ENCODE measurements at regions not wholly inside any gene's neighbourhood (a gene's known extent, or its start where the extent isn't known, plus 50 kb on each side); places are given as distances from the start of the nearest gene placed in this dataset.

DNA sequence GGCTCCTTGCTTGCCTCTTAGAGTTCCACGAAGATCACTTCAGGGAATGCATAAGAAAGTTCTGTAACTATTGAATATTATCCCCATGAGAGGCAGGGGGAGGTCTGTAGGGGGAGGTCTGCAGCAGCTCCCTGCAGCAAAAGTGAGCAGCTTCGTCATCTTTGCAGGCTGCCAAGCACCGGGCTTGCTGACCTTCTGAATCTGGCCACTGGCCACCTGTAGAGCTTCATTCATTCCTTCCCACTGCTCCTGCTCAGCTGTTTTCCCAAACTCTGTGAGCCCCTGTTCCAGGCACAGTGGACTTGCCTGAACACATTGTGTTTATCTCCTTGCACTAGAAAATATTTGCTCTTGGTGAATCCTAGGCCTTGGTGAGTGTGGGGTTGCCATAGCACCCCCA is 443.3 kb downstream of the HAPSTR1 start:
- FAIRE-seq (no peak), DNase-seq (ENCODE audit: extremely low read depth in 1 of 4, low spot score in 3 of 4) (no peak), ATAC-seq (no peak)
- no TSS peak for BruUV-seq (replicated peaks)
- no peak overlapping the region for H3K9ac ChIP-seq (ENCODE audit: insufficient read depth in 1 of 2, low read depth in 2 of 2, low read length in 2 of 2)
- intact Hi-C loops (cut with micrococcal nuclease) (no loop called here), in situ Hi-C loops (cut with MboI) (no loop called here)
- no peaks in the 10 kb centered on the region for H3K4me1 ChIP-seq (replicated peaks in 1 of 2; ENCODE audit: control insufficient read depth in 2 of 2, insufficient read depth in 2 of 2, low read length in 2 of 2)
- no peaks in the 10 kb centered on the region for H4K20me1 ChIP-seq (replicated peaks; ENCODE audit: control insufficient read depth, insufficient read depth, low read length)
- no peaks in the 10 kb centered on the region; a peak in 1 of 5 replicates for H3K27me3 ChIP-seq (ENCODE audit: control insufficient read depth in 2 of 2, insufficient read depth in 2 of 2, low read length in 2 of 2)
- H3K9me3 ChIP-seq (replicated peaks; ENCODE audit: control insufficient read depth, insufficient read depth, low read depth, low read length): no peaks in the 10 kb centered on the region
- WGBS (ENCODE audit: insufficient coverage, low coverage, missing lambda C conversion rate): 0% methylated on average over 3 of the region's 3 CpGs
- no peak overlapping the region for H3K4me2 ChIP-seq (ENCODE audit: insufficient read depth, low read length)
- H3K79me2 ChIP-seq (ENCODE audit: control insufficient read depth, insufficient read depth, low read length): no peaks in the 10 kb centered on the region
- no peaks in the 10 kb centered on the region for H3K36me3 ChIP-seq (ENCODE audit: control insufficient read depth, insufficient read depth, low read length)
- CTCF ChIA-PET (ENCODE audit: low intra/inter-chr PET ratio): no interaction called here
- H2AFZ ChIP-seq (ENCODE audit: low read depth, low read length): no peak overlapping the region
- no peaks in the 10 kb centered on the region for H3K9me1 ChIP-seq (ENCODE audit: control insufficient read depth, insufficient read depth, low read length)
- no peak overlapping the region for H3K27ac ChIP-seq (ENCODE audit: extremely low read depth, low read depth, low read length)
- TF ChIP-seq TEAD1 (CRISPR knock-in tag; IDR thresholded peaks at IDR 0.05) (no peak), RAD21 (CRISPR knock-in tag; conservative IDR thresholded peaks at IDR 0.05 in 1 of 2, IDR thresholded peaks at IDR 0.05 in 1 of 2) (no peak), SRSF1 (IDR thresholded peaks at IDR 0.05; ENCODE audit: low read depth, low read length) (no peak), THRAP3 (IDR thresholded peaks at IDR 0.05; ENCODE audit: borderline replicate concordance) (no peak), FIP1L1 (IDR thresholded peaks at IDR 0.05; ENCODE audit: low read depth, low read length, poor library complexity, severe bottlenecking) (no peak), ZNF695 (CRISPR knock-in tag; IDR thresholded peaks at IDR 0.05) (no peak), HSF4 (CRISPR knock-in tag; IDR thresholded peaks at IDR 0.05; ENCODE audit: borderline replicate concordance) (no peak), EP300 (IDR thresholded peaks at IDR 0.05; ENCODE audit: low read length) (no peak), CBX1 (IDR thresholded peaks at IDR 0.05; ENCODE audit: low read depth) (no peak)
- TF ChIP-seq, protein P1, sequence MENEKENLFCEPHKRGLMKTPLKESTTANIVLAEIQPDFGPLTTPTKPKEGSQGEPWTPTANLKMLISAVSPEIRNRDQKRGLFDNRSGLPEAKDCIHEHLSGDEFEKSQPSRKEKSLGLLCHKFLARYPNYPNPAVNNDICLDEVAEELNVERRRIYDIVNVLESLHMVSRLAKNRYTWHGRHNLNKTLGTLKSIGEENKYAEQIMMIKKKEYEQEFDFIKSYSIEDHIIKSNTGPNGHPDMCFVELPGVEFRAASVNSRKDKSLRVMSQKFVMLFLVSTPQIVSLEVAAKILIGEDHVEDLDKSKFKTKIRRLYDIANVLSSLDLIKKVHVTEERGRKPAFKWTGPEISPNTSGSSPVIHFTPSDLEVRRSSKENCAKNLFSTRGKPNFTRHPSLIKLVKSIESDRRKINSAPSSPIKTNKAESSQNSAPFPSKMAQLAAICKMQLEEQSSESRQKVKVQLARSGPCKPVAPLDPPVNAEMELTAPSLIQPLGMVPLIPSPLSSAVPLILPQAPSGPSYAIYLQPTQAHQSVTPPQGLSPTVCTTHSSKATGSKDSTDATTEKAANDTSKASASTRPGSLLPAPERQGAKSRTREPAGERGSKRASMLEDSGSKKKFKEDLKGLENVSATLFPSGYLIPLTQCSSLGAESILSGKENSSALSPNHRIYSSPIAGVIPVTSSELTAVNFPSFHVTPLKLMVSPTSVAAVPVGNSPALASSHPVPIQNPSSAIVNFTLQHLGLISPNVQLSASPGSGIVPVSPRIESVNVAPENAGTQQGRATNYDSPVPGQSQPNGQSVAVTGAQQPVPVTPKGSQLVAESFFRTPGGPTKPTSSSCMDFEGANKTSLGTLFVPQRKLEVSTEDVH (IDR thresholded peaks at IDR 0.05; ENCODE audit: low read depth, partially characterized antibody): no peak
- TF ChIP-seq, protein P2, sequence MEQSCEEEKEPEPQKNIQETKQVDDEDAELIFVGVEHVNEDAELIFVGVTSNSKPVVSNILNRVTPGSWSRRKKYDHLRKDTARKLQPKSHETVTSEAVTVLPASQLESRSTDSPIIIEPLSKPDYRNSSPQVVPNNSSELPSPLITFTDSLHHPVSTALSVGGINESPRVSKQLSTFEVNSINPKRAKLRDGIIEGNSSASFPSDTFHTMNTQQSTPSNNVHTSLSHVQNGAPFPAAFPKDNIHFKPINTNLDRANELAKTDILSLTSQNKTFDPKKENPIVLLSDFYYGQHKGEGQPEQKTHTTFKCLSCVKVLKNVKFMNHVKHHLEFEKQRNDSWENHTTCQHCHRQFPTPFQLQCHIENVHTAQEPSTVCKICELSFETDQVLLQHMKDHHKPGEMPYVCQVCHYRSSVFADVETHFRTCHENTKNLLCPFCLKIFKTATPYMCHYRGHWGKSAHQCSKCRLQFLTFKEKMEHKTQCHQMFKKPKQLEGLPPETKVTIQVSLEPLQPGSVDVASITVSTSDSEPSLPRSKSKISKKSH (CRISPR knock-in tag; IDR thresholded peaks at IDR 0.05): no peak
- TF ChIP-seq, protein P3, sequence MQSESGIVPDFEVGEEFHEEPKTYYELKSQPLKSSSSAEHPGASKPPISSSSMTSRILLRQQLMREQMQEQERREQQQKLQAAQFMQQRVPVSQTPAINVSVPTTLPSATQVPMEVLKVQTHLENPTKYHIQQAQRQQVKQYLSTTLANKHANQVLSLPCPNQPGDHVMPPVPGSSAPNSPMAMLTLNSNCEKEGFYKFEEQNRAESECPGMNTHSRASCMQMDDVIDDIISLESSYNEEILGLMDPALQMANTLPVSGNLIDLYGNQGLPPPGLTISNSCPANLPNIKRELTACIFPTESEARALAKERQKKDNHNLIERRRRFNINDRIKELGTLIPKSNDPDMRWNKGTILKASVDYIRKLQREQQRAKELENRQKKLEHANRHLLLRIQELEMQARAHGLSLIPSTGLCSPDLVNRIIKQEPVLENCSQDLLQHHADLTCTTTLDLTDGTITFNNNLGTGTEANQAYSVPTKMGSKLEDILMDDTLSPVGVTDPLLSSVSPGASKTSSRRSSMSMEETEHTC (IDR thresholded peaks at IDR 0.05): no peak
- TF ChIP-seq, protein P4, sequence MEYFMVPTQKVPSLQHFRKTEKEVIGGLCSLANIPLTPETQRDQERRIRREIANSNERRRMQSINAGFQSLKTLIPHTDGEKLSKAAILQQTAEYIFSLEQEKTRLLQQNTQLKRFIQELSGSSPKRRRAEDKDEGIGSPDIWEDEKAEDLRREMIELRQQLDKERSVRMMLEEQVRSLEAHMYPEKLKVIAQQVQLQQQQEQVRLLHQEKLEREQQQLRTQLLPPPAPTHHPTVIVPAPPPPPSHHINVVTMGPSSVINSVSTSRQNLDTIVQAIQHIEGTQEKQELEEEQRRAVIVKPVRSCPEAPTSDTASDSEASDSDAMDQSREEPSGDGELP (CRISPR knock-in tag; IDR thresholded peaks at IDR 0.05; ENCODE audit: borderline replicate concordance): no peak
- no peak overlapping the region for H3K4me3 ChIP-seq
- POLR2A ChIA-PET: no interaction called here
